ENCODE measurements at regions not wholly inside any gene's neighbourhood (a gene's known extent, or its start where the extent isn't known, plus 50 kb on each side); places are given as distances from the start of the nearest gene placed in this dataset.
A peak's percentile ranks its signal among the peaks of the same experiment; 100 is the strongest.

DNA sequence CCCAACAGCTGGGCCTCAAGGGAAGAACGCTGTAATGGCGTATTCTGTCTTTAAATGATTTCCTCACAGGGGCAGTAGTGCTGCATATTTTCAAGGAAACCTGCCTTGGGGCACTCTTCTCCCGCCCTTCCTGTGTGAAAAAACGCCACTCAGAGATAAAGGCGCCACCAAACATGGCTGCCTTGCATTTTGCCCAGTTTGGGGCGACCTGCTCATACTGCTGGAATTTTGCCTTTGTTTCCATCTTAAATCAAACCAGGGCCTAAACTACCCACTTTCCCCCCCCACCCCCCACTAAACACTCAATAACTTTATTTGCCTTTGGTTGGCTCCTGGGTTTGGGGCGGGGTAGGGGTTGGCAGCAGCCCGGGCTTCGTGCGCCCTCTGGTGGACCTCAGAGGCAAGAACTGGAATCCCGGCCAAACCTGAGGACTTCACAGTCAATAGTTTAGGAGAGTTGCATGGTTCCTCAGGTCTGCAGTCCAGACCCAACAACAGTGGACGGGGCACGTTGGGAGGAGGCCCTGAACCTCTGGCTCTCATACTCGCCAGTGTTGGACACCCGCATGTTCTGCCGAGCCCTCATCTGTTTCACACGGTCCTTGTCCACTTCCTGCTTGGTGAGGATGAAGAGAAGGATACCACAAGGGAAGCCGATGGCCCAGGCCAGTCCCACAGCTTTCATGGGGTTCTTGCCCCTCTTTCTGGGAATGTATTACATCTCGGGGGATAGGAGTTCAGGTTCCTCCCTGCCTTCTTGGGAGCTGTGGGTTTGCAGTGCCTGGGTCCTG is 220.1 kb upstream of the STK26 start:
- peak; percentile 5 for DNase-seq
- in situ Hi-C loops (cut with HindIII; ENCODE audit: low pct_ligation_motif_present, low pct_unique_long_range_greater_than_20kb, low sequenced_read_pairs), result no loop called here

DNA sequence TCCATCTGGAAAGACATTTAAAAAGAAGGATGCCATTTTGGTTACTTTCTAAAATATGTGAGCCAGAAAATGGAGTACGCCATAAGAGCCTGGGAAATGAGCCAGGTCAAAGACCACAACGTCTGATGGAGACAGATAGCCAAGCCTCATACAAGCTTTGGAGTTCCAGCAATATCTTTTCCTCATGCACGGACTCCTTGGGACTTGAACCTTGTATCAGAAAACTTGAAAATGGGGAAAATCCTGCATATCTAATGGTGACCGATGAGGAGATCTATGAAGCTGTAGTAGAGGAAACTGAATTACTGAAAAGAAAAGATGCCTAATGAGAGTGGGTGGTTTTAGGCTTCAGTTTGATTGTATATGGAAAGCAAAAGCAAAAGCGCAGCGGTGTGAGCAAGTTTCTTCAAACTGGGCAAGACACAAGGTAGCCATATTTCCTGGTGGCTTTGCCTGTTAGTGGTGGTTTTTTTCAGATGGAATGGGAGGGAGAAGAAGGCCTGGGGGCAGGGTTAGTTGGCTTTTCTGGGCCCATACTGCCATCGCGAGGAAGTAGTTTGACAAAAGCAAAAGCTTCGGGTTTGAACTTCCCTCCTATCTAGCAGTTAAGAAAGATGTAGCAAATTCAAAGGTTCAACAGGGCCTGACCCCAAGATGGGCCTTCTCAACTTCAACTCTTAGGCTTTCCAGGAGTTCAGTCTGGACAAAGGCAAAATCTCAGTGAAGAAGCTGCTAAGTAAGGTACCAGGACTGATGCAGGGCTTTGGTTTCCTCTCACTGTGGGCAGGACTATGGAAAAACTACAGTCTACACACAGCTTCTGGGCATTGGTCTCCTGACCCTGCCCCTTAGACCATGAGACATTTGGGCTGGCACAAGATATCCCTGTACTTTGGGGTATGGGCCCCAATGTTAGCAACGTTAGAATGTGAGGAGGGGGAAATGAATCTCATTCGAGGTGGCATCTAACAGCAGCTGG is 210.0 kb upstream of the STK26 start:
- in situ Hi-C loops (cut with HindIII; ENCODE audit: low pct_ligation_motif_present, low pct_unique_long_range_greater_than_20kb, low sequenced_read_pairs), result no loop called here
- no peak for DNase-seq

DNA sequence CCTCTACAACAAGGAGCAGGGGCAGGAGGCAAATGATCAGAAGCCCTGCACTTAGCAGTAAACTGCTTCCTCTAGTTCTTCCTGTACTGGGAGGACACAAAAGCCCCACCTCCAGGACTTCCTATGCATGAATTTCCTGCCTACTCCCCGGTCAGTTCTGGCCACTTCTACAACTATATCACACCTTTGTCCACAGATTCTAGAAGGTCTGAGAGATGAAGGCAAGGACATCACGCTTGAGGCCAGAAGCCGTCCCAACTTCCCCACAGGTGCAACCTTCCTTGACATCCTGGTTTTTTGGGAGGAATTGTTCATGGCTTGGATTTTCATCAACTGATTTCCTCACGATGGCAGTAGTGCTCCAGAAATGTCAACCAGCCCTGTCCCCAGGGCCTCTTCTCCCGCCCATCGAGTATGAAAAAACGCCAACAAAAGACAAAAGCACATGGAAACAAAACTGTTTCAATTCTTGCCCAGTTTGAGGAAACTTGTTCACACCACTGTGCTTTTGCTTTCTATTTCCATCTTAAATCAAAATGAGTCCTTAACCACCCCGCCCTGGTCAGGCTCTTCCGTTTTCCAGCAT is 206.5 kb upstream of the STK26 start:
- no peak for DNase-seq
- in situ Hi-C loops (cut with HindIII; ENCODE audit: low pct_ligation_motif_present, low pct_unique_long_range_greater_than_20kb, low sequenced_read_pairs), result no loop called here

DNA sequence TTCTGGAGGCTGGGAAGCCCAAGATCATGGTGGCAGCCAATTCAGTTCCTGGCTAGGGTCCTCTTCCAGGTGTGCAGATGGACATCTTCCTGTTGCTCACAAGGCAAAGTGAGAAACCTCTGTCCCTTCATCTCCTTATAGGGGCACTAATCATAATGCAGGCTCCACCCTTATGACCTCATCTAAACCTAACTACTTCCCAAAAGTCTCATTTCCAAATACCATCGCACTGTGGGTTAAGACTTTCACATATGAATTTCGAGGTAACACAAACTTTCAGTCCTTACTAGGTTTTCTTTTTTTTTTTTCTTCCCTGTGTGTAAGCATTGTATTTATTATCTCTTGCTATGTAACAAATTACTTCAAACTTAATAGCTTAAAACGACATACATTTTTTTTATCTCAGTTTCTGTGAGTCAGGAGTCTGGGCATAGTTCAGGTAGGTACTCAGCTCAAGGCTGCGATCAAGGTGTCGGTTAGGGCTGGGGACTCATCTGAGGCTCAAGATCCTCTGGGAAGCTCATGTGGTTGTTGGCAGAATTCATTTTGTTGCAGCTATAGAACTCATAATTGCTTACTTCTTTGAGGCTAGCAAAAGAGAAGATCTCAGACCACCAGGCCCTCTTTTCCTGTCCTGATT is 204.7 kb upstream of the STK26 start:
- in situ Hi-C loops (cut with HindIII; ENCODE audit: low pct_ligation_motif_present, low pct_unique_long_range_greater_than_20kb, low sequenced_read_pairs), result no loop called here
- DNase-seq, result no peak

DNA sequence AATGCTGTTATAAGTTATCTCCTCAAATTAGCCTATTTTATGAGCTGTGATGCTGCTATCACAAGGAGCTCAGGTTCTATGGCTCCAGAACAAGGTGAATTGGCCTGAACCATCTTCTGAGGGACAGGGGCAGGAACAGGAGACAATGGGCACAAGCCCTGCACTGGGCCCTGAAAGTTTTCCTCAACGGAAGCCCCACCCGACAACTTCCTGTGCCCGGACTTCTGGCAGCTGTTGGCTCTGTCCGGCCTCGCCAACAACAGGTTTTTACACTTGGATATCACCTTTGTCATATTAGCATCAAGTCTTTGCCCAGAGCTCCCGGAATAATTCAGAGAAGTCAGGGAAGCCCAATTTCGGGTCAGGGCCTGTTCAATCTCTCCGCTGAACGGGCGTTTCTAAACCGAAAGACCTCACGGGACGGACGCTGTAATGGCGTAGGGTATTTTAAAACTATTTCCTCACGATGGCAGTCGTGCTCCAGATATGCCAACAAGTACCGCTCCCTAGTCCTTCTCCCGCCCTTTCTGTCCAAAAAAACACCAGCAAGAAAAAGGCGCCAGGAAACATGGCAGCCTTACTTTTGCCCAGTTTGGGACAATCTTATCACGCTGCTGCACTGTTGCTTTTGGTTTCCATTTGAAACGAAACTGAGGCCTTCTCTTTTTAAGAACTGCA is 201.0 kb upstream of the STK26 start:
- in situ Hi-C loops (cut with HindIII; ENCODE audit: low pct_ligation_motif_present, low pct_unique_long_range_greater_than_20kb, low sequenced_read_pairs), result no loop called here
- DNase-seq, result no peak

DNA sequence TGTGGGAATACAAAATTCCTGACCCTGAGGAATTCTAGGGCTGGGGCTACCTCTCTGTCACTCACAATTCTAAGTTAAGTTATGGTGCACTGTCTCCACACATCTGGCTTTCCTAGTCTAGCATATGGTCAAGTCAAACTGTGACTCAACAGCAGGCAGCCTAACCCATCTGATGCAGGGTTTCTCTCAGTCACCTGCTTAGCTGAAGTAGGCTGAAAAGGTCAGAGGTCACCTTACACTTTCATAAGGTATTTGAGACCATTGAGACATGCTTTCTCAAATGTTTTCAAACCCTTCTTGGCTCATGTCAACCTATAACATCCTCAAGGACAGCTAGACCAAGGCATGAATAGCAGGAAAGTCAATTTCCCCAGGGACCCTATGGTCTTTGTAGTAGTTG is 196.5 kb upstream of the STK26 start:
- no peak for DNase-seq
- in situ Hi-C loops (cut with HindIII; ENCODE audit: low pct_ligation_motif_present, low pct_unique_long_range_greater_than_20kb, low sequenced_read_pairs), result no loop called here

DNA sequence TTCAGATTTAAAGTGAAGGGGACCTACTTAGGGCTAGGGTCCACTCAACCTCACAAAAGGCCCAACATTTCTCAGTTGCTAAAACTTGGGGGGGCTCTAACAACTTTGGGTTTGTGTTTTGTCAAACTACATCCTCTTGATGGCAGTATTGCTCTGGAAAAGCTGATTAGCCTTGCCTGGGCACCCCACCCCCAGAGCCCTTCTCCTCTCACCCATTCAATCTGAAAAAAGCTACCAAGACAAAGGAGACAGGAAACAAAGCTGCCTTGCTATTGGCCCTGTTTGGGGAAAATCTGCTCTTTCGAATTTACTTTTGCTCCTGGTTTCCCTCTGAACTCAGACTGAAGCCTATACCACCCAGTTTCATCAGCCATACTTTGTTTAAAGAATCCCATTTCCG is 195.2 kb upstream of the STK26 start:
- DNase-seq, result peak; percentile 2
- in situ Hi-C loops (cut with HindIII; ENCODE audit: low pct_ligation_motif_present, low pct_unique_long_range_greater_than_20kb, low sequenced_read_pairs), result no loop called here

DNA sequence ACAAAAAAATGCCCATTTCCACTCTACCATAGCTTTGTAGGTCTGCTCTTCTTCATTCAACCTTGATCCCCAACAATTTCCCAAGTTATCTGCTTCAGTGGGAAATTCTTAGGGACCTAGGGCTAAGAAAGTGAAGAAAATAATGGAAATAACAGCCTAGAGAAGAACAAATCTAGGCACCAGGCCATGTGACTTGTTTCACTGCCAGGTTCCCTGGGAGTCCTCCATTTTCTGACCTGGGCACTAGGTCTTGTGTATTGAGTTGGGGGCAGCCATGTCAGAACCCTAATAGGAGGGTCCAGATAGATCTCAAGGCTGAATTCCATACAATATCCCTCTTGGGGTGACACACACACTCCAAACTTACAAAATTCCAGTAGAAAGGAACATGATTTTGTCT is 194.6 kb upstream of the STK26 start:
- in situ Hi-C loops (cut with HindIII; ENCODE audit: low pct_ligation_motif_present, low pct_unique_long_range_greater_than_20kb, low sequenced_read_pairs), result no loop called here
- DNase-seq, result no peak

DNA sequence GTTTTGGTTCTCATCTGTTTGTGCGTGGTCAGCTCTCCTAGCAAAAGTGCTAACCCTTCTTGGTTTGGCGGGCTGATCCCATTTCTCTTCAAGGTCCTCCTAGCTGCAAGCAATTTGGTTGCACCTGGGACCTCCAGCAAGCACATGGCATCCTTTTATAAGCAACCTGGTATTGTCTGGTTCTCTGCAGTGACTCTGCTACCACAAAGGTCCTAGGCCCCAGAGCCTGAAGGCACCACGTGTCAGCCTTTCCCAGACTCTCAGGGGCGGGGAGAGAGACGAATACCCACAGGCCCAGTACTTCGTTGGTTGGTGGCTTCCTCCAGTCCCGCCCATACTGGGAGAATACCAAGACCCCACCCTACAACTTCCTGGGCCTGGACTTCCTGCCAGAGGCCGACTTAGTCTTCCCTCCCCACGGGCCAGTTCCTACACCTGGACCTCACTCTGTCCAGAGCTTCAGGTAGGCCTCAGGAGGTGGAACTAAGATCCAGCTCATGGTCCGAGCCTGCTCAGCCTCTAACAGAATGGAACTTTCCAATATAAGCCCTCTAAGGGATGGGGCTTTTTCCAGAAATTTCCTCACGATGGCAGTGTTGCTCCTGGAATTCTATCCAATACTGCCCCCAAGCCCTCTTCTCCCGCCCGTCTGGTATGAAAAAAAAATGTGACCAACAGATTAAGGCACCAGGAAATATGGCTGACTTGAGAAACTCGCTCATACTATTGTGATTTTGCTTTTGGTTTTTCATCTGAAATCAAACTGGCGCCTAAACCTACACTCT is 192.5 kb upstream of the STK26 start:
- in situ Hi-C loops (cut with HindIII; ENCODE audit: low pct_ligation_motif_present, low pct_unique_long_range_greater_than_20kb, low sequenced_read_pairs), result no loop called here

DNA sequence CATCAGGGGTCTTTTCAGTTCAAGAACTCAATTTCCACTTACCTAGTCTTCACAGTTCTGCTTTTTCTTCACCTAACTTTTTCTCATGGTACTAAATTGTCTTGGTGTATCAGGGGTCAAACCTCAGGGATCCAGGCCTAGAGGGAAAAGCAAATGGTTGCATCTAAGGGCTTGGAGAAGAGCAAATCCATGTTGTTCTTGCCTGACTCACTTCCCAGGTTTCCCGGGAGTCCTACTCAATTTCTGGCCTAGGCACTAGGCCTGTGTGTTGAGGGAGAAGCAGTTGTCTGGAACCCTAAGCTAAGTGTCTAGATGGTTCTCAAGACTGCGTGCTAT is 191.9 kb upstream of the STK26 start:
- DNase-seq, result no peak
- in situ Hi-C loops (cut with HindIII; ENCODE audit: low pct_ligation_motif_present, low pct_unique_long_range_greater_than_20kb, low sequenced_read_pairs), result no loop called here

More for the DNA sequence above, 192.5 kb upstream of the STK26 start:
- DNase-seq, result peak; percentile 71

DNA sequence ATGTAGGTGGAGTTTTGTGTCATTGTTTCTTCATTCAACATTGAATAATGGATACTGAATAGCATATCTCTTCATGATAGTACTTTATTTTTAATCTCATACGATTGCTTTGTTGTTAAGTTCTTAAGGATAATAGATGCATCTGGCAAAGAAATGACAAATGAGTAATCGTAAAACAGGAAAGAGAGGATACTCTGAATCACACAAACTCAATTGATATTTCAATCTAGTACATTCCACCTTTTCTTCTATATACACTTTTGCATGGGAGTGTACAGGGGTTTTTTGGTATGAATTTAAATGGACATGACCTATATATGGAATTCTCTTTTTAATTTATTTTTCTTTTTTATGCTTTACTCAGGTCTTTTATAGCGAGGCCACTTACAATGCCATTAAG is 186.9 kb upstream of the STK26 start:
- no peak for DNase-seq
- in situ Hi-C loops (cut with HindIII; ENCODE audit: low pct_ligation_motif_present, low pct_unique_long_range_greater_than_20kb, low sequenced_read_pairs), result no loop called here

DNA sequence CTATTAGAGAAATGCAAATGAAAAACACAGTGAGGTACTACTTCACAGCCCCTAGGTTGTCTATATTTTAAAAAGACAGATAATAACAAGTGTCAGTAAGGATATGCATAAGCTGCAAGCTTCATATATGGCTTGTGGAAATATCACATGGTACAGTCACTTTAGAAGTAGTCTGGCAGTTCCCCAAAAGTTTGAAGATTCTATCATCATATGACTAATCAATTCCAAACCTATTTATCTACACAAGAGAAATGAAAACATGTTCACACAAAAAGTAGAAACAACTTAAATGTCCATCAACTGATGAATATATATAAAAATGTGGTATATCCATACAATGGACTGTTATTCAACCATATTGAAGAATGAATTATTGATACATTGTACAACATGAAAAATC is 185.8 kb upstream of the STK26 start:
- DNase-seq, result no peak
- in situ Hi-C loops (cut with HindIII; ENCODE audit: low pct_ligation_motif_present, low pct_unique_long_range_greater_than_20kb, low sequenced_read_pairs), result no loop called here

DNA sequence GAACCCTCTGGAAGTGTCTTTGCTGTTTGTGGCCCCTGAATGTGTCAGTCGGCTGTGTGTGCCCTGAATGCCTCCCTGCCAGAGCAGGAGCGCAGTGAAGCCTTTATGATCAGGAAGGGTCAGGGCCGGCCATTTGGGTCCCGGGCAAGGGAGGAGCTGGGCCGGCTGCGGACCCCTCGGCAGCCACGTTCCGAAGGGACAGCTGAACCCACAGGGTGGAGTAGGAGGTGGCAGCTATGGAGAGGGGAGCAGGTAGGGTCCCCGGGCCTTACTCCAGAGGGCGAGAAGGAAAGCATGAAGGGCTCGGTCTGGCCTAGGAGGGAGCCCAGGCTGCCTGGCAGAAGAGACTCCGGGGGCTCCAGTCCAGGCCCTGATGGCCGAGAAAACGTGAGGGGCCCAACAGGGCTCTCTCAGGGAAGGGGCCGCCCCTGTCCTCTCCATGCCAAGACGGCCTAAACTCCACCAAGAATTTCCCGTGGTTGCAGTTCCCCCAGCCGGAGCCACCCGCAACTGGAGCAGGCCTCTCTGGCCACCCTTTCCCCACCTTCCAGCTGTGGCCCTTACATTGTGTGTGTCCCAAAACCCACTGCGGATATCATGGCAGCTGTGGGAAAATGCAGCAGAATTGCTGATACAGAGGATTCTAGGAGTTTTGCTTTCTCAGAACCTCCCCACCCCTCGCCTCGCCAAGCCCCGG is 182.2 kb upstream of the STK26 start:
- in situ Hi-C loops (cut with HindIII; ENCODE audit: low pct_ligation_motif_present, low pct_unique_long_range_greater_than_20kb, low sequenced_read_pairs), result no loop called here
- no peak for DNase-seq

DNA sequence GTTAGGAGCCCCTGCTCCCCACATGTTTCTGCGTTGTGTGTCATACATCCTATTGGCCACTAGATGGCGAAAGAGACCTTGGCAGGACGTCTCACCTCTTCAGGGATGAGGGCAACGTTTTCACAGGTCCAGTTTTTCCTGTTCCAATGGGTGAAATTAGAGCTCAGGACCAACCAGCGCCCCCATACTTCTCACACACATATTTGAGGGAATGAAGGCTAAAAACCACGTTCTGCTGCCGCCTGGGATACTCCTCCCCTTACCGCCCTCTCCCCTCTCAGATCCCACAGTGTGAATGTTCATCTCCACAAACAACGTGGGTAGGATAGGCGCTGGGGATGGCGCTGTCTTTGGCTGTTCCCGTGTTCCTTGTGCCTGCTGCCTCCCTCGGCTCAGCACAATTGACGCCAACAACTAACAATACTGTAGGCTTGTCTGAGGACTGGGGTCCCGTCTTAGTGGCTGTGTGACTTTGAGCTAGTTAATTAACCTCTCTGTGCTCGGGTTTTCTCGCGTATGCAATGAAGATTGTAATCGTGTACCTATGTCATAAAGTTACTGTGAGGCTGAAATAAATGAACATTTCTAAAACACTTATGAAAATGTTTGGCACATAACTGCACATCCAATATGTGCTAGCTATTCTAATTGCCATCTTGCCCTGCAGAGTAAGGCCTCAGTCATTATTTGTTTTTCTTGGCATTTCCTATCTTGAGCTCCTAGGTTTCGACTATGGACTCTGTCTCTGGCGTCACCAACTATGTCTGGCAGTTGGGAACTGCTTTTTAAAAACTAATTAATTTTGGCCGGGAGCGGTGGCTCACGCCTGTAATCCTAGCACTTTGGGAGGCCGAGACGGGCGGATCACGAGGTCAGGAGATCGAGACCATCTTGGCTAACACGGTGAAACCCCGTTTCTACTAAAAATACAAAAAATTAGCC is 181.3 kb upstream of the STK26 start:
- in situ Hi-C loops (cut with HindIII; ENCODE audit: low pct_ligation_motif_present, low pct_unique_long_range_greater_than_20kb, low sequenced_read_pairs), result no loop called here
- DNase-seq, result peak; percentile 42

DNA sequence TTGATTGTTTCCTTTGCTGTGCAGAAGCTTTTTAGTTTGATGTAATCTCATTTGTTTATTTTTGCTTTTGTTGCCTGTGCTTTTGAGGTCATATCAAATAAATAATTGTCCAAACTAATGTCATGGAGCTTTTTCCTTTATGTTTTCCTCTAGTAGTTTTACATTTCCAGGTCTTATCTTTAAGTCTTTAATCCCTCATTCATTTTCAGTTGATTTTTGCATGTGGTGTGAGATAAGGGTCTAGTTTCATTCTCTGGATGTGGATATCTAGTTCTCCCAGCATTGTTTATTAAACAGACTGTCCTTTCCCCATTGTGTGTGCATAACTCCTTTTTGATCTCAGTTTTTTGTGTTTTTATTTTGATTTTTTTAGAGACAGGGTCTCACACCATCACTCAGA is 179.1 kb upstream of the STK26 start:
- DNase-seq, result no peak
- in situ Hi-C loops (cut with HindIII; ENCODE audit: low pct_ligation_motif_present, low pct_unique_long_range_greater_than_20kb, low sequenced_read_pairs), result no loop called here

DNA sequence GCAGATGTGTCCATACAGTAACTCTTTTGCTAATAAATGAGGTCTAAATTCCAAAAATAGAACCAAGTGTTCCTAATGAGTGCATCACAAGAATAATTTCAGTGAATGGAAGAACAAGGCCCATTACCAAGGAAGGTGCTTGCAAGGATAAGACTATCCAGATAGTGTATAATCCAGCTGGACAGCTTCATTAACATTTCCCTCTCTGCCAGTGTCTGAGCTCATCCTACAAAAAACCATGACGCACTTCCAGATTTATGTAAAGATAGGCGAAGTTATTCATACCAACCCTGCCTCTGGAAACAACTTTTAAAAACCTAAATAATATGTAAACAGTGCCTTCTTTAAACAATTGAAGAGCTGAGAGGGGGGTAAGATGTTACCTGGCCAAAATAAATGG is 177.9 kb upstream of the STK26 start:
- in situ Hi-C loops (cut with HindIII; ENCODE audit: low pct_ligation_motif_present, low pct_unique_long_range_greater_than_20kb, low sequenced_read_pairs), result no loop called here
- no peak for DNase-seq
